NCI-H187 (cell line): ENCODE measurements at regions not wholly inside any gene's neighbourhood (a gene's known extent, or its start where the extent isn't known, plus 50 kb on each side); places are given as distances from the start of the nearest gene placed in this dataset.
"Not testable (repeated sequence)": the region's sequence is repeated elsewhere in the genome, so short reads cannot be mapped to it uniquely, and the experiment has no call there.

ENCODE experiments used
- DNase-seq, 2 experiments: peaks; one replicate each; lab custom pipeline; 2025; lab: John Stamatoyannopoulos, UW

DNA sequence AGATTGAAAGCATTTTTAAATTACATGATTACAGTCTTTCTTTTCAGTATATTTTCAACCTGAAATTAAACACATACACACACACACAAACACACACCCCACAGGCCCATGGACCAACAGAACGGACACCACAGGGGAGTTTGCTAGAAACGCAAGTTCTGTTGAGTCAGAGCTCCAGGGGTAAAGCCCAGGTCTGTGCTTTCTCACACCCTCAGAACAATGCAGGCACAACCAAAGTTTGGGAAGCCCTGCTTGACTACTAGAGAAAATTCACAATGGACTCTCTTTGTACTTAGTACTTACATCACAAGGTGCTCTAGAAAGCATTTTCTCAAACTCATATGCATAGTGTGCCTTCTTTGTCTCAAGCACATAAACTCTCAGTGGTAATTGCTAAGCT, 704.0 kb upstream of the IGFBP3 start:
- DNase-seq = no peak

- DNase-seq = no peak
These were observed 701.2 kb upstream of the IGFBP3 start for GRCh38 chr7:46622251-46622650.

DNA sequence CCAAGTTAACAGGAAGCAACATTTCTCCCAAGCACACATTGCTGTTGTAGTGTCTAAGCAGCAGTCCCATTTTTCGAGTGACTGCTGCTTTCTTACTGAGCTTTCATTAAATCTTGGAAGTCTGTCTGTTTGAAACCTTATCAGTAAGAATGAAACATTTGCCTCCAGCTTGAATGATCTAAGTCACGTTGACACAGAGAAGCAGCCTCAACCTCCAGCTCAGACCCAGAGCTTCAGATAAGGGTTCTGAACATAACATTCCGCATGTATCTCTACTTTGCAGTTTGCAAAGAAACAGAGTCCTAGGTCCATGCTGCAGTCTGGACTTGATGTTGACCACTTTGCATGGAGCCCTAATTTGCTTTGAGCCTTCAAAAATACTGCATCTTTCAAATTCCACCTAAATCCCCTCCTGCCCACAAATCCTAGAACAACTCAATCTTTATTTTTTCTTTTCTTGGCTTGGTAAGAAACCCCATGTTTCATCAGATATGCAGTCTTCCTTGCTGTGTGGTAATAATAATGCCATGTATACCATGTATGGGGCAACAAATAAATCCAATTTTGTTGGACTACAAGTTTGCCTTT, 698.7 kb upstream of the IGFBP3 start:
- no peak for DNase-seq

DNA sequence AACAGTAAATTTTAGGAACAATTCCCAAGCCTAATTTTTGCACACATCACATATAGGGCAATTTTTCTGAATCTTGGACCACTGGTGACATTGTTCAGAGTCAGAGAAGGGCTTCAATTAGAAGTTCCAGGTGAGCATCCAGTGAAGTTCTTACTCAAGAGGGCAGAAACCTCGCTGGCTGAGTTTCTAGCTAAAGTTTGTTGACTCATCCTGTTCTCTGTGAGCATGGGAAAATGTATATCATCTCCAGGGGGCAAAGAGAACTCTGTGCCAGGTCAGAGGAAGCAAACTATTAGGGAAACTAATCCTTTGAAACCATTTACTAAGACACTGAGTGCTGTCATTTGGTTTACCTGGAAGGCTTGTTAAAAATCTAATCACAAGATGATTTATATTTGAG, 695.6 kb upstream of the IGFBP3 start:
- DNase-seq = no peak

- DNase-seq = no peak
These were observed 692.5 kb upstream of the IGFBP3 start for GRCh38 chr7:46613551-46613950.

DNA sequence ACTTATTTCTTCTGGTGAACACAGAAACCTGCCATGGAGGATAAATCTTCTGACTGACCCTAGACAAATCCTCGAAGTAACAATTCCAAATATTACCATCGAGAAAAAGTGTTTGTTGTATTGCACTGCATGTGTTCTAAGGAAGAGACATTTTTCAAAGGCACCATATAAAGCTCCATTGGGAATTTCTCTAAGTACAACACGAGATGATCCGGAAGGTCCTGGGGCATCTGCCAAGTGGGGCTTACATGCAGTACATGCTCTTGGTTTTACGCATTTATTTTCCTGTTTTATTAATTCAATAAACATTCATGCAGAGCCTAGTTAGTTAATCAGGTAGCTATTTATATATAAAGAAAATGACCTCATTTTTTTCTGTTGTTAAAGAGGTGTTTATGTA, 692.0 kb upstream of the IGFBP3 start:
- DNase-seq = no peak

DNA sequence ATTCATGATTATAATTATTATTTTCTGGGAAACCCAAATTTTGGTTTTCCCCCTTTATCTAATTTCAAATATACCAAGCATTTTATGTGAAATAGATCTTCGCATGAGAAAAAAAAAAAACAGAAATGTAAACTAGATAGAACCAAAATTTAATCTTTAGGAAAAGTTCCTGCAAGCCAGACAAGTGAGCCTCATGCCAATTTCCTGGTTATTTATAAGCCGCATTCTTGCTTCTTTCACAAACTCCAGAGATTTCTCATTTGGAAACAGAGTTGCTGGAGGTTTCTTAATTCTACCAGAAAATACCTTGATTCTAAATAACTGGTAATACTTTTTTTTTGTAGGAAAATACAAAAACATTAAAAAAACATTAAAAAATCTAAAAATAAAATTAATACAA, 690.4 kb upstream of the IGFBP3 start:
- DNase-seq = no peak

- DNase-seq = no peak
These were observed 689.7 kb upstream of the IGFBP3 start for GRCh38 chr7:46610746-46611145.

DNA sequence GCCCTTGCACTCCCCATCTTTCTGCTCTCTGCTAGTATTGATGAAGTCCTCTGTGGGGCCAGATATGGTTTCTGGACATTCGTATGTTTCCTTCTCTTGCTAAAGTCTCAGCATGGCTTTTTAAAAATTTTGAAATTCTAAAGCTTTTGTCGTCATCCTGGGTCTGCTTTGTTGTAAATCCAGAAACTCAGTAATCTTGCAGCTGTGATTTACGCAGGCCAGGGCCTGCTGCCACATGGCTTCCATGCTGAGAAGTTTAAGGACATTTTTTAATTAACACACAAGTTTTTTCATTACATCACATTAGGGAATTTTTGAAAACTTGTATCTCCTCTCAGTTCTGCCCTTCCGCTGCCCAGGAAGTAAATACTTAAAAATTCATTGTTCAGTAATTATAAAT, 686.1 kb upstream of the IGFBP3 start:
- no peak for DNase-seq

- no peak for DNase-seq
These were observed 685.7 kb upstream of the IGFBP3 start for GRCh38 chr7:46606761-46607160.

GRCh38 chr7:46604241-46604661, 683.2 kb upstream of the IGFBP3 start:
- no peak for DNase-seq

GRCh38 chr7:46603780-46604179, 682.7 kb upstream of the IGFBP3 start:
- DNase-seq = no peak

DNA sequence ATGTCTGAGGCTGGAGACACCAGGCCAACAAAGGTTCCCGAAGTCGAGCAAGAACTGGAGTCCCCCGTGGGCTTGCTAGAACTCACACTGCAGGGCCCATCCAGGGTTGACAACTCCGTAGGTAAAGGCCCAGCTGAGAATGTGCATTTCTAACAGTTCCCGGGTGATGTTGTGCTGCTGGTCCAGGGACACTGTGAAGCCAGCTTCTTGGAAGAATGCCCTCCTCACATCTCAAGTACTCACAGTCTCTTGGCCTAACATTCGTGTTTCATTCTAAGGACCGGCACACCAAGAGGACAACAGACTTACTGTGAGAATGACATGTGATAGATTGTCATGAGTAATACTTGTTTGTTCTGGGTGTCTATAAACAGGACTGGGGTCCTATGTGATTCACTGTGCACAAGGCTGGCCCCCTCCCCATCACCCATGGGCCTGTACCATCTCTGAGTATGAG, 682.3 kb upstream of the IGFBP3 start:
- DNase-seq = no peak

- no peak for DNase-seq
These were observed 679.3 kb upstream of the IGFBP3 start for GRCh38 chr7:46600340-46600739.

DNA sequence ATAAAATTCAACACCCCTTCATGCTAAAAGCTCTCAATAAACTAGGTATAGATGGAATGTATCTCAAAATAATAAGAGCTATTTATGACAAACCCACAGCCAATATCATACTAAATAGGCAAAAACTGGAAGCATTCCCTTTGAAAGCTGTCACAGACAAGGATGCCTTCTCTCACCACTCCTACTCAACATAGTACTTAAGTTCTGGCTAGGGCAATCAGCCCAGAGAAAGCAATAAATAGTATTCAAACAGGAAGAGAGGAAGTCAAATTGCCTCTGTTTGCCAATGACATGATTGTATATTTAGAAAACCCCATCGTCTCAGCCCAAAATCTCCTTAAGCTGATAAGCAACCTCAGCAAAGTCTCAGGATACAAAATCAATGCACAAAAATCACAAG, 673.8 kb upstream of the IGFBP3 start:
- DNase-seq = not testable (repeated sequence)

DNA sequence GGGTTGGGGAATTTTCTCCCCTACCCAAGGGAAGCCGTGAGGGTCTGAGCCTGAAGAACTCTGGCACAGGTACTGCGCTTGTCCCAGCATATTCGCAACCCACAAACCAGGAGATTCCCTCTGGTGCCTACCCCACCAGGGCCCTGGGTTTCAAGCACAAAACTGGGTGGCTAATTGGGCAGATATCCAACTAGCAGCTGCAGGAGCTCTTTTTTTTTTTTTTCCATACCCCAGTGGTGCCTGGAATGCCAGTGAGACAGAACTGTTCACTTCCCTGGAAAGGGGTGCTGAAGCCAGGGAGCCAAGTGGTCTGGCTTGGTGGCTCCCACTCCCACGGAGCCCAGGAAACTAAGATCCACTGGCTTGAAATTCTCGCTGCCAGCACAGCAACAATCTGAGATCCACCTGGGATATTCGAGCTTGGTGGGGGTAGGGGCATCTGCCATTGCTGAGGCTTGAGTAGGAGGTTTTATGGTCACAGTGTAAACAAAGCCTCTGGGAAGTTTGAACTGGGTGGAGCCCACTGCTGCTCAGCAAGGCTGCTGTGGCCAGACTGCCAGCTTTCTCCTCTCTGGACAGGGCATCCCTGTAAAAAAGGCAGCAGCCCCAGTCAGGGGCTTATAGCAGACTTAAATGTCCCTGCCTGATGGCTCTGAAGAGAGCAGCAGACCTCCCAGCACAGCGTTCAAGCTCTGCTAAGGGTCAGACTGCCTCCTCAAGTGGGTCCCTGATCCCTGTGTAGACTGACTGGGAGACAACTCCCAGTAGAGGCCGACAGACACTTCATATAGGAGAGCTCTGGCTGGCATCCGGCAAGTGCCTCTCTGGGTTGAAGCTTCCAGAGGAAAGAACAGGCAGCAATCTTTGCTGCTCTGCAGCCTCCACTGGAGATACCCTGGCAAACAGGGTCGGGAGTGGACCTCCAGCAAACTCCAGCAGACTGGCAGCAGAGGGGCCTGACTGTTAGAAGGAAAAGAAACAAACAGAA, 670.1 kb upstream of the IGFBP3 start:
- DNase-seq = not testable (repeated sequence)

DNA sequence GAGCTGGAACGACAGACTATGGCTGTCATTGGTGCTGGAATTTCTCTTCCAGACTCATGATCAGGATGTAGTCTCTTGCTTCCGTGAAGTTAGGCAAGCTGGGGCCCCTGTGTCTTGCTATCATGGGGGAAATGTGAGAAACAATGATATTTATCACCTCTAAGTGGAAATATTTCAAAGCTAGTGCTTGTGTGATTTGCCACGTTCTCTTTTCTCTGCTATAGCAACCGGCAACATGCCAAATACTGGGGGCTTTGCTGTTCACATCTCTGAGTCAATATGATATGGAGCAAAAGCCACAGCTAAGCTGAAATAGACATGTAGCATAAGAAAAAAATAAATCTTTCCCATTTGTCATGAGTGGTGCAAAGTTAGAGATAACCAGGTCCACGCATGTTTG, 668.2 kb upstream of the IGFBP3 start:
- no peak for DNase-seq

GRCh38 chr7:46586406-46586805, 665.3 kb upstream of the IGFBP3 start:
- no peak for DNase-seq

- no peak for DNase-seq
These were observed 662.6 kb upstream of the IGFBP3 start for GRCh38 chr7:46583656-46584055.

GRCh38 chr7:46581268-46581667, 660.2 kb upstream of the IGFBP3 start:
- no peak for DNase-seq

DNA sequence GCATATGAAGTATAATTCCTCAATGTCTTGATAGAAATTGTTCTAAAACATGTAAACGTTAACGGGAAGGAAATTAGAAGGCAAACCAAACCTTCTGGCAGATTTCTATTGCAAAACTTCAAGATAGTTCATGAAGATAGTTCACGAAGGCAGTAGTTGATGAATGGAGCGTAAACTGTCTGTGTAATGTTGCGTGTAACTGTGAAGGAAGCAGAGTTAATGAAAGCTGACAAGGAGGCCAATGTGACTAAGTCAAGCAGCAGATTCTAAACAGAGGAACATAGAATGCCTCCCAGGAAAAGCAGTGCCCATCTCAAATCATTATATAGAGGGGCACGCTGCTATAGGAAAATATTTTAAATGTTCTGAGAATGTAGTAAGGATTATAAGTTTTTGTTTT, 659.7 kb upstream of the IGFBP3 start:
- DNase-seq = no peak

DNA sequence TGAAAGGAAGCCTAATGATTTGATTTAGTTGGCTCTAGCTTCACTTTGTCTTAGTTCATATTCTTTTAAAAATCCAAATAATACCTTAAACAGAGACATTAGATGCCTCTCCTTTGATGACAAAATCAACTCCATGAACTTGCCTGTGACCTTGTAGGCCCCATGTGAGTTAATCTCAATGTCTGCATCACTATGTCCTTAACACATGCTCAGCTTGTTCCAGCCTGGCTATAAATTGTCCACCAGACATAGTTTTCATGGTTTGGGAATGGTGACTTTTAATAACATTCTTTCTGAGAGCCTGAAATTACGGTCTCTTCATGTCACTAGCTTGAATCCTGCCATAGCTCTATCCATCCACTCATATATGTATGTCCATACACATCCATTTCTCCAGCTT, 656.3 kb upstream of the IGFBP3 start:
- no peak for DNase-seq

DNA sequence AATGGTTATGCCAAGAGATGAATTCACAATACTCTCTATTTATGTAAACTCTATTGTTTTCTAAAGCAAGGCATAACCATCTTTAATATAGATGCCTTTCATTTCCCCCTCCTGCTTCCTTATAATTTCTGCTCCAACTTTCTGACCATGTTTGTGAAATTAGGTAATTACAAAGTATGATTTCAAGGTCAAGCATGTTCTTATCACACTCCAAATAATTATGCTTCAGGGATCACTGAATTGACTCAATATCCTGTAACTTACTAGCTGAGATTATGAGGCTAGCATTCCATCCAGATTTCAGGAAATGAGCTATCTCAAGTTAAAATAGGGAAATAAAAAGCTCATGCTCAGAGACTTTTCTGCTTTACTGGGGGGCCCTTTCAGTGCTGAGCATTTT, 655.9 kb upstream of the IGFBP3 start:
- no peak for DNase-seq
